Hepatocyte (in vitro differentiated cells): ENCODE measurements at regions not wholly inside any gene's neighbourhood (a gene's known extent, or its start where the extent isn't known, plus 50 kb on each side); places are given as distances from the start of the nearest gene placed in this dataset.

Experiments
- CTCF ChIP-seq: fragments of 200-600 bp; sonication (generic); IDR thresholded peaks from 2 replicates; pipeline ENCODE4 v1.5.1; 2016; ENCODE audit warnings: antibody characterized with exemption, mild to moderate bottlenecking; ENCODE audit not compliant: poor library complexity
- EZH2 ChIP-seq: fragments of 200-600 bp; sonication (generic); IDR thresholded peaks from 2 replicates; pipeline ENCODE4 v1.6.1; 2016; ENCODE audit warnings: antibody characterized with exemption, mild to moderate bottlenecking, borderline replicate concordance

DNA sequence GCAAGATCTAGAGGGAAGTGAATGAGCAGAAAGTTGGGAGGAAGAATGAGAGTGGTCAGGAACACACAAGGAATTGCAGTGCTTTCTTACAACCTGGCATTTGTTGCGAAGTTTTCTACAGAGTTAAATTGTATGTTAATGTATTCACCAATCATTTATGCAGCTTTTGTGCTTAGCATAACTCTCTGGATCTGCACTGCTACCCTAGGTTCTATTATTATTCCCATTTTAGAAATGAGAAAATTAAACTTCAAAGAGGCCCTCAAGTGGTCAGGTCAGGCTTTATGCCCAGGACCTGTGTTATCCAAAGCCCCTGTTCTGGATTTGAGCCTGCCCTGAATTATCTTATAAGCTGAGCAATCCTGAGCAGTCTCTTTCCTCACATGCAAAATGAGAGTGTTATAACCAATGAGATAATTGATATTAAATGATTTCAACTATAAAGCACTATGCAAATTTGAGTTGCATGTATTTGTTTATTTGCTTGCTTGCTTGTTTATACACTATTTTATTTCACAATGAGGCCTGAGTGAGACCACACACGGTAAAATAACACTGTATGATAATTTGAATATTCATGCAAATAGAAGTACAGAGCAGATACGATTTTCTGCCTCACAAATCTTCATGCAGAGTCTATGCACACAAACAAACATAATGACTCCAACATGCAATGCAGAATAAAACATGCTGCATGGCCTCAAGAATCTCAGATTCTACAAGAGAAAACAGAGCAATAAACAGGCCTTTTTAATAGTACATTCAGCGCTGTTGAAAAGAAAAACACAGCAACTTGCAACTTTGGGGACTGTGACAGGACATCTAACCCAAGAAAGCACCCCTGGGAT is 323.0 kb downstream of the PLPP3 start:
- no peak for TF ChIP-seq CTCF
- no peak for TF ChIP-seq EZH2
